ENCODE measurements at regions not wholly inside any gene's neighbourhood (a gene's known extent, or its start where the extent isn't known, plus 50 kb on each side); places are given as distances from the start of the nearest gene placed in this dataset.

- TF ChIP-seq GATA2 (CRISPR knock-in tag; IDR thresholded peaks at IDR 0.05) (no peak), VEZF1 (CRISPR knock-in tag; IDR thresholded peaks at IDR 0.05) (peak; percentile 65)
These were observed 351.3 kb downstream of the RRAGC start (continued) for GRCh38 chr1:38508232-38508631.

- Histone ChIP-seq H3K9me1 (ENCODE audit: control insufficient read depth, insufficient read depth, low read length) (no peaks in the 10 kb centered on the region), H3K9me3 (replicated peaks; ENCODE audit: control insufficient read depth, insufficient read depth, low read depth, low read length) (no peaks in the 10 kb centered on the region), H3K4me1 (replicated peaks in 1 of 2; ENCODE audit: control insufficient read depth in 2 of 2, insufficient read depth in 2 of 2, low read length in 2 of 2) (peaks cover 7 to 28% of the 10 kb centered on the region in 2 experiments; a peak in 4 of 5 replicates), H4K20me1 (replicated peaks; ENCODE audit: control insufficient read depth, insufficient read depth, low read length) (no peaks in the 10 kb centered on the region), H3K27ac (ENCODE audit: extremely low read depth, low read depth, low read length) (no peak overlapping the region), H3K27me3 (ENCODE audit: control insufficient read depth in 2 of 2, insufficient read depth in 2 of 2, low read length in 2 of 2) (no peaks in the 10 kb centered on the region; a peak in 2 of 5 replicates), H3K4me2 (ENCODE audit: insufficient read depth, low read length) (no peak overlapping the region; the same call in 1 of the 2 replicates), H3K4me3 (no peak overlapping the region), H3K9ac (ENCODE audit: insufficient read depth in 1 of 2, low read depth in 2 of 2, low read length in 2 of 2) (no peak overlapping the region), H3K36me3 (ENCODE audit: control insufficient read depth, insufficient read depth, low read length) (no peaks in the 10 kb centered on the region), H2AFZ (ENCODE audit: low read depth, low read length) (peak overlapping the region; percentile 69; the same call in 1 of the 2 replicates), H3K79me2 (ENCODE audit: control insufficient read depth, insufficient read depth, low read length) (no peaks in the 10 kb centered on the region)
- intact Hi-C loops (cut with micrococcal nuclease) (loop anchor here (10.0 kb wide), 1 partner anchor 473 kb away; no protein-coding TSS in a partner anchor), in situ Hi-C loops (cut with MboI) (no loop called here)
- BruUV-seq (replicated peaks), result no TSS peak
- POLR2A ChIA-PET, result interaction anchor here (1.4 to 1.6 kb wide), 2 partner anchors 11 to 18 kb away, joined by 4 to 5 read pairs; no protein-coding TSS in a partner anchor
- DNase-seq (ENCODE audit: extremely low read depth in 1 of 4, low spot score in 3 of 4) (no peak), ATAC-seq (no peak), FAIRE-seq (no peak)
- WGBS (ENCODE audit: insufficient coverage, low coverage, missing lambda C conversion rate), result 63% methylated on average over 6 of the region's 6 CpGs
- CTCF ChIA-PET (ENCODE audit: low intra/inter-chr PET ratio), result no interaction called here
- TF ChIP-seq LCOR (CRISPR knock-in tag; IDR thresholded peaks at IDR 0.05), result no peak
- TF ChIP-seq CHCHD3 (CRISPR knock-in tag; IDR thresholded peaks at IDR 0.05), result no peak
- peak; percentile 39; the same call in 1 of the 2 replicates for TF ChIP-seq NFIX (CRISPR knock-in tag; IDR thresholded peaks at IDR 0.05; ENCODE audit: low read depth)
- TF ChIP-seq ADNP (tag; IDR thresholded peaks at IDR 0.05), result 0 out of 2 replicates have a peak, but pooled peaks have one; percentile 22
- TF ChIP-seq ZNF384 (IDR thresholded peaks at IDR 0.05; ENCODE audit: low read depth, low read length), result no peak
- TF ChIP-seq, protein P1, sequence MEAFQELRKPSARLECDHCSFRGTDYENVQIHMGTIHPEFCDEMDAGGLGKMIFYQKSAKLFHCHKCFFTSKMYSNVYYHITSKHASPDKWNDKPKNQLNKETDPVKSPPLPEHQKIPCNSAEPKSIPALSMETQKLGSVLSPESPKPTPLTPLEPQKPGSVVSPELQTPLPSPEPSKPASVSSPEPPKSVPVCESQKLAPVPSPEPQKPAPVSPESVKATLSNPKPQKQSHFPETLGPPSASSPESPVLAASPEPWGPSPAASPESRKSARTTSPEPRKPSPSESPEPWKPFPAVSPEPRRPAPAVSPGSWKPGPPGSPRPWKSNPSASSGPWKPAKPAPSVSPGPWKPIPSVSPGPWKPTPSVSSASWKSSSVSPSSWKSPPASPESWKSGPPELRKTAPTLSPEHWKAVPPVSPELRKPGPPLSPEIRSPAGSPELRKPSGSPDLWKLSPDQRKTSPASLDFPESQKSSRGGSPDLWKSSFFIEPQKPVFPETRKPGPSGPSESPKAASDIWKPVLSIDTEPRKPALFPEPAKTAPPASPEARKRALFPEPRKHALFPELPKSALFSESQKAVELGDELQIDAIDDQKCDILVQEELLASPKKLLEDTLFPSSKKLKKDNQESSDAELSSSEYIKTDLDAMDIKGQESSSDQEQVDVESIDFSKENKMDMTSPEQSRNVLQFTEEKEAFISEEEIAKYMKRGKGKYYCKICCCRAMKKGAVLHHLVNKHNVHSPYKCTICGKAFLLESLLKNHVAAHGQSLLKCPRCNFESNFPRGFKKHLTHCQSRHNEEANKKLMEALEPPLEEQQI (IDR thresholded peaks at IDR 0.05), result no peak
- no peak for TF ChIP-seq SMAD3 (CRISPR knock-in tag; conservative IDR thresholded peaks at IDR 0.05)
- no peak for TF ChIP-seq MCM5 (IDR thresholded peaks at IDR 0.05; ENCODE audit: low read depth)
- peak; percentile 94 for TF ChIP-seq NFIC (IDR thresholded peaks at IDR 0.05)
- TF ChIP-seq ZNF707 (CRISPR knock-in tag; conservative IDR thresholded peaks at IDR 0.05), result no peak
- no peak for TF ChIP-seq ZNF263 (CRISPR knock-in tag; IDR thresholded peaks at IDR 0.05; ENCODE audit: borderline replicate concordance)
- TF ChIP-seq, protein P2, sequence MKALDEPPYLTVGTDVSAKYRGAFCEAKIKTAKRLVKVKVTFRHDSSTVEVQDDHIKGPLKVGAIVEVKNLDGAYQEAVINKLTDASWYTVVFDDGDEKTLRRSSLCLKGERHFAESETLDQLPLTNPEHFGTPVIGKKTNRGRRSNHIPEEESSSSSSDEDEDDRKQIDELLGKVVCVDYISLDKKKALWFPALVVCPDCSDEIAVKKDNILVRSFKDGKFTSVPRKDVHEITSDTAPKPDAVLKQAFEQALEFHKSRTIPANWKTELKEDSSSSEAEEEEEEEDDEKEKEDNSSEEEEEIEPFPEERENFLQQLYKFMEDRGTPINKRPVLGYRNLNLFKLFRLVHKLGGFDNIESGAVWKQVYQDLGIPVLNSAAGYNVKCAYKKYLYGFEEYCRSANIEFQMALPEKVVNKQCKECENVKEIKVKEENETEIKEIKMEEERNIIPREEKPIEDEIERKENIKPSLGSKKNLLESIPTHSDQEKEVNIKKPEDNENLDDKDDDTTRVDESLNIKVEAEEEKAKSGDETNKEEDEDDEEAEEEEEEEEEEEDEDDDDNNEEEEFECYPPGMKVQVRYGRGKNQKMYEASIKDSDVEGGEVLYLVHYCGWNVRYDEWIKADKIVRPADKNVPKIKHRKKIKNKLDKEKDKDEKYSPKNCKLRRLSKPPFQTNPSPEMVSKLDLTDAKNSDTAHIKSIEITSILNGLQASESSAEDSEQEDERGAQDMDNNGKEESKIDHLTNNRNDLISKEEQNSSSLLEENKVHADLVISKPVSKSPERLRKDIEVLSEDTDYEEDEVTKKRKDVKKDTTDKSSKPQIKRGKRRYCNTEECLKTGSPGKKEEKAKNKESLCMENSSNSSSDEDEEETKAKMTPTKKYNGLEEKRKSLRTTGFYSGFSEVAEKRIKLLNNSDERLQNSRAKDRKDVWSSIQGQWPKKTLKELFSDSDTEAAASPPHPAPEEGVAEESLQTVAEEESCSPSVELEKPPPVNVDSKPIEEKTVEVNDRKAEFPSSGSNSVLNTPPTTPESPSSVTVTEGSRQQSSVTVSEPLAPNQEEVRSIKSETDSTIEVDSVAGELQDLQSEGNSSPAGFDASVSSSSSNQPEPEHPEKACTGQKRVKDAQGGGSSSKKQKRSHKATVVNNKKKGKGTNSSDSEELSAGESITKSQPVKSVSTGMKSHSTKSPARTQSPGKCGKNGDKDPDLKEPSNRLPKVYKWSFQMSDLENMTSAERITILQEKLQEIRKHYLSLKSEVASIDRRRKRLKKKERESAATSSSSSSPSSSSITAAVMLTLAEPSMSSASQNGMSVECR (CRISPR knock-in tag; IDR thresholded peaks at IDR 0.05), result no peak
- no peak for TF ChIP-seq SMARCA4 (IDR thresholded peaks at IDR 0.05)
These were observed 352.0 kb downstream of the RRAGC start for GRCh38 chr1:38507563-38507962.

All from K562 (cell line).